H9 (cell line): ENCODE measurements at regions not wholly inside any gene's neighbourhood (a gene's known extent, or its start where the extent isn't known, plus 50 kb on each side); places are given as distances from the start of the nearest gene placed in this dataset.

Source experiments
- DNase-seq: peaks from one replicate; pipeline ENCODE4 v3.0.0-alpha.2; 2017
- H2AFZ ChIP-seq: one replicate; pipeline ENCODE4 v1.6.1; 2013; ENCODE audit warnings: mild to moderate bottlenecking, low read length, control low read depth, moderate library complexity
- H2AK5ac ChIP-seq: 2 replicates; pipeline ENCODE4 v1.6.1; 2013; ENCODE audit warnings: low read length, control low read depth, mixed read lengths; ENCODE audit not compliant: insufficient read length
- H2BK120ac ChIP-seq: one replicate; pipeline ENCODE4 v1.6.1; 2013; ENCODE audit warnings: low read depth, mild to moderate bottlenecking, low read length, control low read depth, inconsistent platforms; ENCODE audit not compliant: poor library complexity, severe bottlenecking
- H2BK12ac ChIP-seq: 2 replicates; pipeline ENCODE4 v1.6.1; 2013; ENCODE audit warnings: low read length, control low read depth, mixed read lengths, low read depth; ENCODE audit not compliant: insufficient read length
- H2BK15ac ChIP-seq: 2 replicates; pipeline ENCODE4 v1.6.1; 2013; ENCODE audit warnings: low read depth, low read length, control low read depth
- H2BK20ac ChIP-seq: one replicate; pipeline ENCODE4 v1.6.1; 2013; ENCODE audit warnings: low read depth, mild to moderate bottlenecking, low read length, control low read depth, inconsistent platforms; ENCODE audit not compliant: poor library complexity, severe bottlenecking
- H2BK5ac ChIP-seq: 2 replicates; pipeline ENCODE4 v1.6.1; 2013; ENCODE audit warnings: low read length, control low read depth, mixed read lengths; ENCODE audit not compliant: insufficient read length
- H3K14ac ChIP-seq: 2 replicates; pipeline ENCODE4 v1.6.1; 2013; ENCODE audit warnings: low read length, control low read depth; ENCODE audit not compliant: insufficient read depth
- H3K18ac ChIP-seq: 2 replicates; pipeline ENCODE4 v1.6.1; 2013; ENCODE audit warnings: low read depth, mild to moderate bottlenecking, mixed read lengths, low read length, control low read depth; ENCODE audit not compliant: insufficient read length
- H3K23ac ChIP-seq: 2 replicates; pipeline ENCODE4 v1.6.1; 2013; ENCODE audit warnings: low read length, control low read depth, mixed read lengths, low read depth; ENCODE audit not compliant: insufficient read length
- H3K23me2 ChIP-seq: 2 replicates; pipeline ENCODE4 v1.6.1; 2013; ENCODE audit warnings: low read depth, mild to moderate bottlenecking, mixed read lengths, low read length, control low read depth; ENCODE audit not compliant: insufficient read length, poor library complexity, severe bottlenecking
- H3K27ac ChIP-seq: 2 replicates; pipeline ENCODE4 v1.5.1; 2013; ENCODE audit warnings: low read length, control low read depth, mixed read lengths, low read depth; ENCODE audit not compliant: insufficient read length
- H3K27me3 ChIP-seq: 2 replicates; pipeline ENCODE4 v1.6.1; 2013; ENCODE audit warnings: low read length, control low read depth, inconsistent platforms; ENCODE audit not compliant: insufficient read depth
- H3K4ac ChIP-seq: 2 replicates; pipeline ENCODE4 v1.6.1; 2013; ENCODE audit warnings: low read depth, mild to moderate bottlenecking, control low read depth, inconsistent platforms, low read length, moderate library complexity
- H3K4me1 ChIP-seq: 2 replicates; pipeline ENCODE4 v1.6.1; 2013; ENCODE audit warnings: low read length, control low read depth, inconsistent platforms; ENCODE audit not compliant: insufficient read depth
- H3K4me2 ChIP-seq: 2 replicates; pipeline ENCODE4 v1.6.1; 2013; ENCODE audit warnings: low read length, control low read depth, mixed read lengths; ENCODE audit not compliant: insufficient read length, insufficient read depth
- H3K56ac ChIP-seq: 2 replicates; pipeline ENCODE4 v1.6.1; 2013; ENCODE audit warnings: low read depth, mild to moderate bottlenecking, mixed read lengths, low read length, control low read depth; ENCODE audit not compliant: insufficient read length
- H3K79me1 ChIP-seq: 2 replicates; pipeline ENCODE4 v1.6.1; 2013; ENCODE audit warnings: low read depth, mild to moderate bottlenecking, moderate library complexity, low read length, control low read depth, inconsistent platforms; ENCODE audit not compliant: insufficient read depth, poor library complexity, severe bottlenecking
- H3K79me2 ChIP-seq: 2 replicates; pipeline ENCODE4 v1.6.1; 2013; ENCODE audit warnings: low read length, control low read depth, inconsistent platforms; ENCODE audit not compliant: insufficient read depth
- H3K9ac ChIP-seq: 2 replicates; pipeline ENCODE4 v1.6.1; 2013; ENCODE audit warnings: low read length, control low read depth, mixed read lengths; ENCODE audit not compliant: insufficient read length; ENCODE audit errors: extremely low read depth
- H3K9me3 ChIP-seq: one replicate; pipeline ENCODE4 v1.6.1; 2013; ENCODE audit warnings: low read depth, low read length, inconsistent platforms; ENCODE audit not compliant: control insufficient read depth
- H3T11ph ChIP-seq: one replicate; pipeline ENCODE4 v1.6.1; 2013; ENCODE audit warnings: mild to moderate bottlenecking, low read length, control low read depth, inconsistent platforms
- H4K20me1 ChIP-seq: one replicate; pipeline ENCODE4 v1.6.1; 2013; ENCODE audit not compliant: control insufficient read depth, insufficient read length, insufficient read depth
- H4K5ac ChIP-seq: 2 replicates; pipeline ENCODE4 v1.6.1; 2013; ENCODE audit warnings: low read depth, mild to moderate bottlenecking, mixed read lengths, low read length, control low read depth; ENCODE audit not compliant: insufficient read length
- H4K8ac ChIP-seq: replicated peaks from 2 replicates; pipeline ENCODE4 v1.6.1; 2013; ENCODE audit warnings: low read length, control low read depth, mixed read lengths, low read depth; ENCODE audit not compliant: insufficient read length
- H4K91ac ChIP-seq: 2 replicates; pipeline ENCODE4 v1.6.1; 2013; ENCODE audit warnings: low read depth, mild to moderate bottlenecking, moderate library complexity, mixed read lengths, low read length, control low read depth; ENCODE audit not compliant: insufficient read length
- H3K27ac Mint-ChIP-seq, 3 experiments: 2 replicates in 2 of 3; 3 replicates in 1 of 3; pipeline ENCODE4 v1.8.0; 2020 to 2021; ENCODE audit warnings: mixed read lengths in 3 of 3, mild to moderate bottlenecking in 1 of 3, moderate library complexity in 1 of 3
- H3K27me3 Mint-ChIP-seq: 2 replicates; pipeline ENCODE4 v1.8.0; 2021; ENCODE audit warnings: low read depth, mild to moderate bottlenecking, moderate library complexity, mixed read lengths
- H3K36me3 Mint-ChIP-seq, 3 experiments: 2 replicates in 2 of 3; 3 replicates in 1 of 3; pipeline ENCODE4 v1.8.0; 2020 to 2021; ENCODE audit warnings: low read depth in 3 of 3, mixed read lengths in 3 of 3; ENCODE audit not compliant: insufficient read depth in 1 of 3
- H3K4me1 Mint-ChIP-seq, 2 experiments: 2 replicates each; pipeline ENCODE4 v1.8.0; 2020; ENCODE audit warnings: mixed read lengths in 2 of 2
- H3K4me3 Mint-ChIP-seq, 2 experiments: 2 replicates in 1 of 2; 3 replicates in 1 of 2; pipeline ENCODE4 v1.8.0; 2020 to 2021; ENCODE audit warnings: mild to moderate bottlenecking in 2 of 2, mixed read lengths in 2 of 2, moderate library complexity in 1 of 2
- H3K9me3 Mint-ChIP-seq, 2 experiments: 2 replicates in 1 of 2; 3 replicates in 1 of 2; pipeline ENCODE4 v1.8.0; 2020; ENCODE audit warnings: mild to moderate bottlenecking in 2 of 2, mixed read lengths in 2 of 2, moderate library complexity in 1 of 2
- CTCF ChIP-seq: fragments of 200-600 bp; sonication (generic); conservative IDR thresholded peaks from 3 replicates; pipeline ENCODE4 v1.8.0; 2021; ENCODE audit warnings: antibody characterized with exemption, mild to moderate bottlenecking
- WGBS: extraction: QIAGEN DNeasy Blood & Tissue Kit; methylation state at CpG from one replicate; pipeline ENCODE4 v1.1.7; 2013; ENCODE audit warnings: missing lambda C conversion rate, low lambda C conversion rate, mixed read lengths; ENCODE audit not compliant: insufficient read length; ENCODE audit errors: extremely low coverage; 5-methylcytosine and 5-hydroxymethylcytosine counted together

DNA sequence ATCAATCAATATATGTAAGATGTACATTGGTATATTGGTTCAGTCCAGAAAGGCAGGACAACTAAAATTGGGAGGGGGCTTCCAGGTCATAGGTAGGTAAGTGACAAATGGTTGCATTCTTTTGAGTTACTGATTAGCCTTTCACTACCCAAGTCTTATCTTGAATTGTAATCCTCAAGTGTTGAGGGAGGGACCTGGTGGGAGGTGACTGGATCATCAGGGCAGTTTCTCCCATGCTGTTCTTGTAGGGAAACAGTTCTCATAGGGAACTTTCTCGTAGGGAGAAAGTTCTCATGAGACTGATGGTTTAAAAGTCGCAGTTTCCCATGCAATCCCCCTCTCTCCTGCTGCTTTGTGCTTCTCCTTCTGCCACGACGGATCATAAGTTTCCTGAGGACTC is 809.2 kb downstream of the KCNT2 start:
- H4K91ac ChIP-seq = no peak overlapping the region
- Mint-ChIP-seq H3K36me3 (no peaks in the 10 kb centered on the region; a peak in 1 of 7 replicates), H3K9me3 (no peaks in the 10 kb centered on the region), H3K27ac (no peak overlapping the region; a peak in 1 of 7 replicates), H3K4me3 (no peak overlapping the region), H3K27me3 (no peaks in the 10 kb centered on the region), H3K4me1 (peaks cover 4 to 5% of the 10 kb centered on the region in 2 experiments)
- H3K9me3 ChIP-seq = no peaks in the 10 kb centered on the region
- no peak for DNase-seq
- no peaks in the 10 kb centered on the region for H3K79me1 ChIP-seq
- no peaks in the 10 kb centered on the region for H4K20me1 ChIP-seq
- H2BK5ac ChIP-seq = no peak overlapping the region
- H3K27me3 ChIP-seq = no peaks in the 10 kb centered on the region
- no peak overlapping the region for H3K18ac ChIP-seq
- TF ChIP-seq CTCF = no peak
- no peak overlapping the region for H2BK15ac ChIP-seq
- no peak overlapping the region for H3K9ac ChIP-seq
- H2AFZ ChIP-seq = no peak overlapping the region
- no CpG with 5 or more reads among the region's 4 CpGs for whole genome bisulfite sequencing
- H2AK5ac ChIP-seq = no peak overlapping the region
- no peaks in the 10 kb centered on the region for H3K79me2 ChIP-seq
- H4K5ac ChIP-seq = no peak overlapping the region
- no peak overlapping the region for H3K27ac ChIP-seq
- no peak overlapping the region for H2BK20ac ChIP-seq
- no peaks in the 10 kb centered on the region; the same call in 1 of the 2 replicates for H3K4me1 ChIP-seq
- H3K23me2 ChIP-seq = no peaks in the 10 kb centered on the region
- no peak overlapping the region for H3K4ac ChIP-seq
- H3K4me2 ChIP-seq = no peak overlapping the region
- H3K14ac ChIP-seq = no peak overlapping the region
- no peak overlapping the region for H3K56ac ChIP-seq
- no peak overlapping the region for H3T11ph ChIP-seq
- no peak overlapping the region for H4K8ac ChIP-seq
- H3K23ac ChIP-seq = no peak overlapping the region
- H2BK12ac ChIP-seq = no peak overlapping the region
- no peak overlapping the region for H2BK120ac ChIP-seq
